WERI-Rb-1 (cell line): ENCODE measurements at regions not wholly inside any gene's neighbourhood (a gene's known extent, or its start where the extent isn't known, plus 50 kb on each side); places are given as distances from the start of the nearest gene placed in this dataset.
"Not testable (repeated sequence)": the region's sequence is repeated elsewhere in the genome, so short reads cannot be mapped to it uniquely, and the experiment has no call there.

Experiments
- DNase-seq: peaks from one replicate; pipeline ENCODE4 v3.0.0-alpha.2; 2020
- H3K27ac ChIP-seq: fragments of 250-450 bp; sonication (Bioruptor Pico); 2 replicates; pipeline ENCODE4 v1.5.1; 2020; ENCODE audit warnings: mild to moderate bottlenecking, moderate library complexity
- H3K27me3 ChIP-seq: fragments of 250-450 bp; sonication (Bioruptor Pico); 2 replicates; pipeline ENCODE4 v1.5.1; 2021; ENCODE audit warnings: mild to moderate bottlenecking, low read depth, moderate library complexity; ENCODE audit not compliant: insufficient read depth, severe bottlenecking
- H3K36me3 ChIP-seq: fragments of 250-450 bp; sonication (Bioruptor Pico); 2 replicates; pipeline ENCODE4 v1.5.1; 2020; ENCODE audit warnings: mild to moderate bottlenecking, moderate library complexity
- H3K4me3 ChIP-seq: 2 replicates; pipeline ENCODE4 v1.5.1; 2011; ENCODE audit warnings: low read depth, mild to moderate bottlenecking, control low read depth, low read length
- H3K9me3 ChIP-seq: fragments of 250-450 bp; sonication (Bioruptor Pico); 2 replicates; pipeline ENCODE4 v1.5.1; 2021; ENCODE audit warnings: mild to moderate bottlenecking, moderate library complexity; ENCODE audit not compliant: severe bottlenecking
- TF ChIP-seq, protein P1 (sequence below): IDR thresholded peaks from 2 replicates; pipeline ENCODE4 v1.5.1; 2011; ENCODE audit warnings: low read depth, mild to moderate bottlenecking, control low read depth, inconsistent platforms, low read length

- H3K27ac ChIP-seq, H3K27me3 ChIP-seq, DNase-seq, H3K4me3 ChIP-seq, H3K36me3 ChIP-seq, H3K9me3 ChIP-seq: not testable (repeated sequence)
Measured at GRCh38 chr14:27799066-27800028, 967.2 kb upstream of the FOXG1 start.

DNA sequence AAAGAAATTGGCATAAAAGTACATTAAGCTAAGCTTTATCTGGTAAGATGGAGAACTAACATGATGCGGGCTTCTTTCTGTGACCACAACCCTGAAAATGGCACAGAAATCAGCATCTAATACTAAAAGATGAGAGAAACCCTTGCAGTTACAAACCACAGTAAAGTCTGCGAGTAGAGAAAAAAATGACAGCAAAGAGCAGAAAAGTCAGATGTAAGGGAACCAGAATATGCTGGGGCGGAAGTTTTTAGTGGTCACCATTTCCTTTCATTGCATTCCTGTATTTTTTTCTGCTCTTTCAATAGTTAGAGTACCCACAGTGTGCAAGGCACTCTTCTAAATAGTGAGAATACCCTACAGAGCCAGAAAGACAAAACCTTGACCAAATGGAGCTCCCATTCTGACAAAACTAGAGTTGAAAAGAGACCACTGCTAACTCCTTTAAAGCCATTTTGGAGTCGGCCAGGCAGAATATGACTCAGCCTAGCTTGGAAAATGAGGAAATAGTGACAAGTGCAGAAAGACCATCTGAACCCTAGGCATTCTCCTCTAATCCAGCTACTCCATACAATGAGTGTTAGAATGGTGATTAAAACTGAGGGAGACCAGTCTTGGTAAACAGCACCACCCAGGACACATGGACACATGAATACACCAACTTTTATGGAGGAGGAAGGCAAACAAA lies 948.7 kb upstream of the FOXG1 start:
- H3K4me3 ChIP-seq, DNase-seq, H3K9me3 ChIP-seq, H3K27ac ChIP-seq, H3K36me3 ChIP-seq, H3K27me3 ChIP-seq: not testable (repeated sequence)

DNA sequence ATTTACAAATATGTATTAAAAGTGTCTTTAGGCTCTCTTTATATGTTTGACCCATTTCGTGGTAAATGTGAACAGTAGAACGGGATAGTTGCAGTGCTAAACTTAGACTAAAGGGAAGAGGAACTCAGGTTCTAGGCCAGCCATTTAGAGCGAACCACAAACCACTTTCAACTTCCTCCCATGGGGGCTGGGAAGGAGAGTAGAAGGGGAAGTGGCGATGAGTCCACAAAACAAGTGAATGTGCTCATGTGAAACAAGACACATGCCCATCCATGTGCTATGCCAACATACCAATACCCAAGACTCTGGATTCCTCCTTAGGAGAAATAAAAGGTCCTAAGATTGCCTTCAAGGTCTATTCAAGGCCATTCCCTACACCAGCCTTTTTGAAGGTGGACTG lies 940.4 kb upstream of the FOXG1 start:
- H3K36me3 ChIP-seq, H3K27me3 ChIP-seq, H3K27ac ChIP-seq, H3K9me3 ChIP-seq, H3K4me3 ChIP-seq, DNase-seq: not testable (repeated sequence)

GRCh38 chr14:27831978-27832377 lies 934.6 kb upstream of the FOXG1 start:
- H3K36me3 ChIP-seq, H3K9me3 ChIP-seq, H3K4me3 ChIP-seq, H3K27ac ChIP-seq, H3K27me3 ChIP-seq, DNase-seq: not testable (repeated sequence)

DNA sequence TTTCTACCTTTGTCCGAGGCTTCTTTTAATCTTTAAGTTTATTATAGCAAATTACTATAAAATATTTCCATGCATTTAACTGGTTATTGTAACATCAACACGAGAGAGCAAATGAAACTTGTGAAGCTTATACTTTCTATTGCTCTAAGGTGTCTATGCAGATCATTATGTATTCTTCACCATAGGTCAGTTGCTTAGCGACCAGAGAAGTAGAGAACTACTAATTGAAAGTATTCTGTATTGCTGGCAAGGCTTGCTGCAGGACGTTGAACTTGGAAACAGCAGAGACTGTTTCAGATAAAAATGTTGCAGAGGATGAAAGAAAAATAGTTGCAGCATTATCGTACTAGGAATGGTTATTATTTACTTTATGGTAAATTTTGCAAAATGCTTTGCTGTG lies 933.6 kb upstream of the FOXG1 start:
- not testable (repeated sequence) for H3K27me3 ChIP-seq, H3K4me3 ChIP-seq

GRCh38 chr14:27836386-27836785 lies 930.2 kb upstream of the FOXG1 start:
- Histone ChIP-seq H3K27me3 (no peaks in the 10 kb centered on the region), H3K4me3 (no peak overlapping the region)
- DNase-seq = no peak

More for the DNA sequence above, 933.6 kb upstream of the FOXG1 start:
- not testable (repeated sequence) for H3K27ac ChIP-seq, H3K36me3 ChIP-seq, DNase-seq, H3K9me3 ChIP-seq

DNA sequence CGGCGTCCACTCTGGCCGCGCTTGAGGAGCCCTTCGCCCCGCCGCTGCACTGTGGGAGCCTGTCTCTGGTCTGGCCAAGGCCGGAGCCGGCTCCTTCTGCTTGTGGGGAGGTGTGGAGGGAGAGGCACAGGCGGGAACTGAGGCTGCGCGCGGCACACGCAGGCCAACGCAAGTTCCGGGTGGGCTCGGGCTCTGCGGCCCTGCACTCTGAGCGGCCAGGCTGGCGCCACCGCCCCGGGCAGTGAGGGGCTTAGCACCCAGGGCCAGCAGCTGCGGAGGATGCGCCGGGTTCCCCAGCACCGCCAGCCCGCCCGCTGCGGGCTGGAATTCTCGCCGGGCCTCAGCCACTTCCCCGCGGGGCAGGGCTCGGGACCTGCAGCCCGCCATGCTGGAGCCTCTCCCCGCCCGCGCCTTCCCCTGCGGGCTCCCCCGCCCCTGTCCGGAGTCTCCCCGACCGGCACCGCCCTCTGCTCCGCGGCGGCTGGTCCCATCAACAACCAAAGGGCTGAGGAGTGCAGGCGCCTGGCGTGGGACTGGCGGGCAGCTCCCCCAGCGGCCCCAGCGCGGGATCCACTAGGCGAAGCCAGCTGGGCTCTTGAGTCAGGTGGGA lies 921.2 kb upstream of the FOXG1 start:
- no peak for DNase-seq
- no peaks in the 10 kb centered on the region for H3K36me3 ChIP-seq
- H3K27me3 ChIP-seq = no peaks in the 10 kb centered on the region
- TF ChIP-seq, protein P1, sequence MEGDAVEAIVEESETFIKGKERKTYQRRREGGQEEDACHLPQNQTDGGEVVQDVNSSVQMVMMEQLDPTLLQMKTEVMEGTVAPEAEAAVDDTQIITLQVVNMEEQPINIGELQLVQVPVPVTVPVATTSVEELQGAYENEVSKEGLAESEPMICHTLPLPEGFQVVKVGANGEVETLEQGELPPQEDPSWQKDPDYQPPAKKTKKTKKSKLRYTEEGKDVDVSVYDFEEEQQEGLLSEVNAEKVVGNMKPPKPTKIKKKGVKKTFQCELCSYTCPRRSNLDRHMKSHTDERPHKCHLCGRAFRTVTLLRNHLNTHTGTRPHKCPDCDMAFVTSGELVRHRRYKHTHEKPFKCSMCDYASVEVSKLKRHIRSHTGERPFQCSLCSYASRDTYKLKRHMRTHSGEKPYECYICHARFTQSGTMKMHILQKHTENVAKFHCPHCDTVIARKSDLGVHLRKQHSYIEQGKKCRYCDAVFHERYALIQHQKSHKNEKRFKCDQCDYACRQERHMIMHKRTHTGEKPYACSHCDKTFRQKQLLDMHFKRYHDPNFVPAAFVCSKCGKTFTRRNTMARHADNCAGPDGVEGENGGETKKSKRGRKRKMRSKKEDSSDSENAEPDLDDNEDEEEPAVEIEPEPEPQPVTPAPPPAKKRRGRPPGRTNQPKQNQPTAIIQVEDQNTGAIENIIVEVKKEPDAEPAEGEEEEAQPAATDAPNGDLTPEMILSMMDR = no peak
- H3K27ac ChIP-seq = no peak overlapping the region
- no peak overlapping the region for H3K4me3 ChIP-seq
- H3K9me3 ChIP-seq = no peaks in the 10 kb centered on the region

More at GRCh38 chr14:27836386-27836785, 930.2 kb upstream of the FOXG1 start:
- no peaks in the 10 kb centered on the region for H3K9me3 ChIP-seq
- TF ChIP-seq, protein P1 = no peak
- no peak overlapping the region for H3K27ac ChIP-seq
- no peaks in the 10 kb centered on the region for H3K36me3 ChIP-seq

GRCh38 chr14:27845902-27846301 lies 920.7 kb upstream of the FOXG1 start:
- Histone ChIP-seq H3K9me3 (no peaks in the 10 kb centered on the region), H3K4me3 (no peak overlapping the region), H3K36me3 (no peaks in the 10 kb centered on the region), H3K27ac (no peak overlapping the region), H3K27me3 (no peaks in the 10 kb centered on the region)
- DNase-seq = no peak
- TF ChIP-seq, protein P1 = no peak

- DNase-seq = not testable (repeated sequence)
Measured at GRCh38 chr14:27847480-27847879, 919.1 kb upstream of the FOXG1 start.

GRCh38 chr14:27849193-27849592 lies 917.4 kb upstream of the FOXG1 start:
- H3K27me3 ChIP-seq, H3K4me3 ChIP-seq, H3K9me3 ChIP-seq, H3K36me3 ChIP-seq, DNase-seq, H3K27ac ChIP-seq: not testable (repeated sequence)

More at GRCh38 chr14:27847480-27847879, 919.1 kb upstream of the FOXG1 start:
- H3K27ac ChIP-seq, H3K4me3 ChIP-seq, H3K9me3 ChIP-seq, H3K36me3 ChIP-seq, H3K27me3 ChIP-seq: not testable (repeated sequence)
